B cell (primary cell): ENCODE measurements at regions not wholly inside any gene's neighbourhood (a gene's known extent, or its start where the extent isn't known, plus 50 kb on each side); places are given as distances from the start of the nearest gene placed in this dataset.

Experiments used
- ATAC-seq: fragments of 200-7000 bp; cut with Tn5 transposase; one replicate; pipeline ENCODE4 v1.10.0; 2021; ENCODE audit warnings: low read depth, mild to moderate bottlenecking, moderate number of reproducible peaks, moderate library complexity
- CTCF ChIA-PET: fragments of 350-600 bp; sonication (Branson Sonifier 250); formaldehyde crosslinking; loops from one replicate; lab custom pipeline; 2021; ENCODE audit warnings: antibody characterized with exemption, inconsistent platforms; lab: Charles Lee
- POLR2A ChIA-PET: fragments of 350-600 bp; sonication (Branson Sonifier 250); formaldehyde crosslinking; loops from one replicate; lab custom pipeline; 2021; ENCODE audit warnings: antibody characterized with exemption; lab: Charles Lee
- DNase-seq: peaks from one replicate; pipeline ENCODE4 v3.0.0; 2013
- H2AFZ ChIP-seq: 2 replicates; pipeline ENCODE4 v1.6.1; 2012; ENCODE audit warnings: mild to moderate bottlenecking, low read depth, low read length; ENCODE audit not compliant: insufficient read depth, poor library complexity, severe bottlenecking
- H3K27ac ChIP-seq, 2 donors: 1 replicate in 1 of 2; 2 replicates in 1 of 2; pipeline ENCODE4 v1.5.1; 2012 to 2013; ENCODE audit warnings: low read length in 2 of 2, mild to moderate bottlenecking in 2 of 2, moderate library complexity in 1 of 2
- H3K27me3 ChIP-seq, 4 experiments: fragments of 200-600 bp in 1 of 4; sonication (generic) in 1 of 4; replicated peaks in 1 of 4; 1 replicate in 2 of 4; 2 replicates in 2 of 4; pipeline versions ENCODE4 v1.6.1 to v1.7.0; 2013 to 2016; ENCODE audit warnings: low read length in 3 of 4, mild to moderate bottlenecking in 2 of 4, mixed read lengths in 1 of 4, moderate library complexity in 1 of 4; ENCODE audit not compliant: insufficient read depth in 4 of 4, control insufficient read depth in 3 of 4; ENCODE audit errors: control extremely low read depth in 1 of 4
- H3K36me3 ChIP-seq, 2 experiments: replicated peaks in 1 of 2; 1 replicate in 1 of 2; 2 replicates in 1 of 2; pipeline versions ENCODE4 v1.6.1 to v1.7.1; 2013; ENCODE audit warnings: low read length in 1 of 2; ENCODE audit not compliant: insufficient read depth in 2 of 2, control insufficient read depth in 1 of 2; ENCODE audit errors: control extremely low read depth in 1 of 2, extremely low read depth in 1 of 2
- H3K4me1 ChIP-seq, 2 donors: fragments of 200-600 bp in 1 of 2; sonication (generic) in 1 of 2; 1 replicate in 1 of 2; 2 replicates in 1 of 2; pipeline versions ENCODE4 v1.5.1 to v1.6.1; 2013 to 2017; ENCODE audit warnings: low read length in 2 of 2; ENCODE audit not compliant: control insufficient read depth in 2 of 2, insufficient read depth in 2 of 2
- H3K4me2 ChIP-seq: replicated peaks from 2 replicates; pipeline ENCODE3; 2012; ENCODE audit warnings: mild to moderate bottlenecking, low read depth, low read length; ENCODE audit not compliant: poor library complexity, severe bottlenecking
- H3K4me3 ChIP-seq, 5 experiments: fragments of 200-600 bp in 1 of 5; sonication (generic) in 1 of 5; 1 replicate in 3 of 5; 2 replicates in 2 of 5; pipeline versions ENCODE4 v1.5.1 to v1.7.0; 2011 to 2016; ENCODE audit warnings: low read length in 4 of 5, mild to moderate bottlenecking in 4 of 5, low read depth in 2 of 5, control low read depth in 1 of 5, moderate library complexity in 1 of 5; ENCODE audit not compliant: insufficient read depth in 1 of 5; ENCODE audit errors: control extremely low read depth in 1 of 5, extremely low read depth in 1 of 5
- H3K79me2 ChIP-seq: fragments of 200-600 bp; sonication (generic); one replicate; pipeline ENCODE4 v1.6.0; 2016; ENCODE audit warnings: low read length; ENCODE audit not compliant: control insufficient read depth, insufficient read depth
- H3K9ac ChIP-seq: fragments of 200-600 bp; sonication (generic); 2 replicates; pipeline ENCODE4 v1.6.1; 2017; ENCODE audit warnings: mild to moderate bottlenecking, low read length, moderate library complexity
- H3K9me3 ChIP-seq, 3 donors: one replicate each; pipeline versions ENCODE4 v1.6.1 to v1.7.1; 2013; ENCODE audit warnings: low read length in 2 of 3; ENCODE audit not compliant: control insufficient read depth in 2 of 3, insufficient read depth in 1 of 3; ENCODE audit errors: control extremely low read depth in 1 of 3
- H4K20me1 ChIP-seq: 2 replicates; pipeline ENCODE4 v1.6.0; 2012; ENCODE audit warnings: mild to moderate bottlenecking, low read length; ENCODE audit not compliant: insufficient read depth, control insufficient read depth, poor library complexity, severe bottlenecking
- H3K27ac Mint-ChIP-seq: one replicate; pipeline ENCODE4 v1.8.0; 2021; ENCODE audit warnings: mixed read lengths
- H3K27me3 Mint-ChIP-seq: one replicate; pipeline ENCODE4 v1.8.0; 2021; ENCODE audit warnings: mixed read lengths
- H3K4me1 Mint-ChIP-seq: one replicate; pipeline ENCODE4 v1.8.0; 2021; ENCODE audit warnings: mixed read lengths
- H3K4me3 Mint-ChIP-seq: one replicate; pipeline ENCODE4 v1.8.0; 2021; ENCODE audit warnings: mixed read lengths
- H3K9me3 Mint-ChIP-seq: one replicate; pipeline ENCODE4 v1.8.0; 2022; ENCODE audit warnings: mixed read lengths; ENCODE audit not compliant: insufficient read depth
- CTCF ChIP-seq: fragments of 200-600 bp; IDR thresholded peaks from one replicate; pipeline ENCODE4 v1.8.0; 2022; ENCODE audit warnings: antibody characterized with exemption, mild to moderate bottlenecking
- EZH2 ChIP-seq: IDR thresholded peaks from 2 replicates; pipeline ENCODE4 v1.6.1; 2012; ENCODE audit warnings: borderline replicate concordance, low read depth, mild to moderate bottlenecking, moderate library complexity, low read length; ENCODE audit not compliant: insufficient read depth, poor library complexity, severe bottlenecking
- WGBS: methylation state at CpG from one replicate; pipeline ENCODE4 v1.1.5; 2013; ENCODE audit warnings: missing lambda C conversion rate; ENCODE audit not compliant: insufficient coverage; 5-methylcytosine and 5-hydroxymethylcytosine counted together
- intact Hi-C: fragments of 100-400 bp; cut with micrococcal nuclease; formaldehyde crosslinking; loops from one replicate; pipeline ENCODE4 v1.10.0; 2022

- Mint-ChIP-seq H3K4me3 (no peak overlapping the region), H3K9me3 (no peaks in the 10 kb centered on the region), H3K27ac (no peak overlapping the region), H3K4me1 (no peaks in the 10 kb centered on the region), H3K27me3 (peaks cover 13% of the 10 kb centered on the region)
- Histone ChIP-seq H3K4me3 (no peak overlapping the region), H3K4me2 (no peak overlapping the region), H3K36me3 (no peaks in the 10 kb centered on the region), H4K20me1 (no peaks in the 10 kb centered on the region), H3K4me1 (no peaks in the 10 kb centered on the region), H3K27me3 (no peaks in the 10 kb centered on the region), H2AFZ (no peak overlapping the region), H3K79me2 (no peaks in the 10 kb centered on the region), H3K9me3 (no peaks in the 10 kb centered on the region), H3K9ac (no peak overlapping the region), H3K27ac (no peak overlapping the region)
- 100% methylated on average over 2 of the region's 4 CpGs for WGBS
- CTCF ChIA-PET: interaction anchor here (0.5 kb wide), 1 partner anchor 52 kb away, joined by 4 read pairs; no protein-coding TSS in a partner anchor
- ATAC-seq (no peak), DNase-seq (no peak)
- POLR2A ChIA-PET: no interaction called here
- TF ChIP-seq EZH2 (no peak), CTCF (no peak)
- intact Hi-C loops: no loop called here
These were observed 73.8 kb upstream of the NABP1 start for GRCh38 chr2:191604154-191604553.

- Mint-ChIP-seq H3K27me3 (no peaks in the 10 kb centered on the region), H3K4me3 (no peak overlapping the region), H3K4me1 (peaks cover 11% of the 10 kb centered on the region), H3K27ac (no peak overlapping the region), H3K9me3 (no peaks in the 10 kb centered on the region)
- no peak overlapping the region for H3K27ac ChIP-seq
- WGBS: 100% methylated on average over 1 of the region's 1 CpG
- H3K9ac ChIP-seq: no peak overlapping the region
- H3K4me3 ChIP-seq: no peak overlapping the region
- no peaks in the 10 kb centered on the region for H3K79me2 ChIP-seq
- H4K20me1 ChIP-seq: no peaks in the 10 kb centered on the region
- DNase-seq (no peak), ATAC-seq (no peak)
- ChIA-PET CTCF (no interaction called here), POLR2A (no interaction called here)
- no peak overlapping the region for H2AFZ ChIP-seq
- intact Hi-C loops: loop anchor here (5.0 kb wide), 1 partner anchor 35 kb away; no protein-coding TSS in a partner anchor
- TF ChIP-seq CTCF (no peak), EZH2 (no peak)
- H3K4me2 ChIP-seq: no peak overlapping the region
- no peaks in the 10 kb centered on the region for H3K36me3 ChIP-seq
- no peaks in the 10 kb centered on the region for H3K9me3 ChIP-seq
- H3K27me3 ChIP-seq: no peaks in the 10 kb centered on the region
- H3K4me1 ChIP-seq: peaks cover 9 to 11% of the 10 kb centered on the region in 2 donors
These were observed 70.8 kb upstream of the NABP1 start for GRCh38 chr2:191607096-191607495.
